Erythroblast (primary cell): ENCODE measurements at regions not wholly inside any gene's neighbourhood (a gene's known extent, or its start where the extent isn't known, plus 50 kb on each side); places are given as distances from the start of the nearest gene placed in this dataset.

Experiments used
- DNase-seq, 2 experiments: peaks; one replicate each; lab custom pipeline; 2025; lab: John Stamatoyannopoulos, UW
- GATA1 ChIP-seq: IDR thresholded peaks from 2 replicates; pipeline ENCODE4 v1.6.1; 2011; ENCODE audit warnings: low read depth, mild to moderate bottlenecking, control low read depth, low read length, moderate library complexity
- POLR2A ChIP-seq: IDR thresholded peaks from 2 replicates; pipeline ENCODE4 v1.6.1; 2011; ENCODE audit warnings: mild to moderate bottlenecking, low read length

DNA sequence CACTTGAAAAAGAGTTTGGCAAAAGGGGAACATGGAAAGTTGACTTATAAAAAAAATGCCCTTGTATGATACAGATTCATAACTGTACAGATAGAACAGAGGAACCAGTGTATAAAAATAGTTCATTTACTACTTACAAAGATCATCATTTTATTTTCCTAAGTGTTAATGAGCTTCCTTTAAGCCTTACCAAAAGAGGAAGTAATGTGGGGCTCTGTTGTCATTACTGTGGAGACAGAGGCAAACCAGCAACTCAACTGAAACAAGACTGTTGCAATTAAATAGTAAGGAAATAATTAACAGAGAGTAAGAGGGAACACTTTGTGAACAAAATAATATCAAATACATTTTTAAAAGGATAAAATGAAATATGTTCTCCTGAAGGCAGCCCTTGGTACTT is 526.2 kb upstream of the ADARB2 start:
- TF ChIP-seq POLR2A, result no peak
- no peak for TF ChIP-seq GATA1
- DNase-seq, result no peak

DNA sequence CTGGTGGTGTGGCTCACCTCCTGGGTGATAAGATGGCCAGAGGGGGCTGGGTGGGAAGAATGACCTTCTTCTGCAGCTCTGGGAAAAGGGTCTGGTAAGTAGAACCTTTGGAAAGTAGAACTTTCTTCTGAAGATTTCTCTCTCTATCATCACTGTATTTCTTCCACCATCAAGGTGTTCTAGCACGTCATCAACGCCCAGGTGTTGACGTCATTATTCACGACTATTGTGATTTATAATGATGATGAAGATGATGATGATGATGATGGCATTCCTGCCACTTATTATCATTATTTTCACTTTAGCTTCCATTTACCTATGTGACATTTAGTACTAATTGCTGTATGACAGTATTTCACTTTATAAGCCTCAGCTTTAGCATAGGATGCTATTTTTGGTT is 525.6 kb upstream of the ADARB2 start:
- no peak for DNase-seq
- TF ChIP-seq GATA1 (no peak), POLR2A (no peak)

DNA sequence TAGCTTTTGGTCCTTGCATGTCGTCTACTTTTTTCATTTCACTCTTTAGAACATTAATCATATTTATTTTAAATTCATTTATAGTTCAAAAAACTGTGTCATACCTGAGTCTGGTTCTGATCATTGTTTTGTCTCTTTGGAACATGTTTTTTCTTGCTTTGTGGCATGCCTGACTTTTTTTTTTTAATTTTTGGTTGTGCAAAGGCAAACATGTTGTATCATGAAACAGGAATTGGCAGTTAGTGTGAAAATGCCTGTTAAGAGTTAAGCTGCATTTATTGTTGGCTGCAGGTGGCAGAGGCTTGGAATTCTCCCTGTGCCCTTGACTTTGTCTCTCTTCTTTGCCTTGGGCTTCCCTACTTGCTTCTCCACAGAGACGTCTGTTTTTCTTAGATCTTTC is 525.0 kb upstream of the ADARB2 start:
- no peak for DNase-seq
- no peak for TF ChIP-seq POLR2A
- TF ChIP-seq GATA1, result no peak

DNA sequence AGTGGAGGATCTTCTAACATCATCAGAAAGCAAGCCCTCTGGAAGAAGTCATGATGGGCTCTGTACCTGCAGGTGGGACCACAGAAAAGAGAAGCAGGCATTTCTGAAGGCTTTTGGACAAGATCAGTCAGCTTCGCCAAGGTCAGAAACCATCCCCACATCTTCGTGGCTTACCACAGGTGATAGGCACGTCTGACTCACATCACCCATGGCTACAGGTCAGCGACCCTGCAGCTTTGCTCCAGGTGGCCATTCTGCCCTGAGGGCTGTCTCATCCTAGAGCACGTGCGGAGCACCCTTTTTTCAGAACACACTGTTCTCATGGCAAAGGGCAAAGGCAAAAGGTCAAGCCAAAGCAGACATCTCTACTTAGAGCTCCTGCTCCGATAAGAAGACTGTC is 518.9 kb upstream of the ADARB2 start:
- no peak for DNase-seq
- TF ChIP-seq POLR2A, result no peak
- TF ChIP-seq GATA1, result no peak

DNA sequence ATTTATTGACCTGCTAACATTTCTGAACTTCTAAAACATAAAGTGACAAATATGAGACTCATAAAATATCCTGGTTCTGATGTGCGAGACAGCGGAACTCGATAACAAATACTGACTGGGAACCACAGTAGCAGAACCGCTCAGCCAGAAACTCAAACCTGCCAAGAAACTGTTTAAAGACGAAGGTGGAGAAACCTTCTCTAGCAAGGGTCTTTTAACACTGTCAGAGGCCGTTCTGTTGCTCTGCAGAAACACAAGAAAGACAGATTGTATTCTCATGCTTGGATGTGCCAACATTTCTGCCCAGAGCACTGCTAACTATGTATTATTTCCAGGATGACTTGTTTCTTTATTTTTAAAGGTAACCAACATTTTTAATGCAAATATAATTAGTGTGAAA is 514.8 kb upstream of the ADARB2 start:
- TF ChIP-seq GATA1 (no peak), POLR2A (no peak)

DNA sequence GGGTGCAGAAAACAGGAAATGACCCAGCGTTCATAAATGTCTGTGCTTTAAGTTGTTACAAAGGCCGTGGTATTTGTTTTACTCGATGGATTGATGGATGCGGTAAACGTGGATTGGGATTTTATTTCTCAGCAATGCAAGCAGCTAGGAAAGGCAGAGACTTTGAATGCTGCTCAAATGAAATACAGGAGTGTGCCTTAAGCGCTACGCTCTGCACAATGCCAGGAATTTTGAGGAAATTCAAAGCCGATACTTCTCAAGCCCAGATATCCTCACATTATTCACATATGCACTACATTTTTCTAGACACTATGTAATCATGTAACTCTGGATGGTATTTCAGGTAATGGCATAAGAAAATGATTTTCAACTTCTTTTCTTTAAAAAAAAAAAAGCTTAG is 514.3 kb upstream of the ADARB2 start:
- TF ChIP-seq GATA1, result no peak
- no peak for TF ChIP-seq POLR2A
- DNase-seq, result no peak

More for the DNA sequence above, 514.8 kb upstream of the ADARB2 start:
- DNase-seq, result no peak

DNA sequence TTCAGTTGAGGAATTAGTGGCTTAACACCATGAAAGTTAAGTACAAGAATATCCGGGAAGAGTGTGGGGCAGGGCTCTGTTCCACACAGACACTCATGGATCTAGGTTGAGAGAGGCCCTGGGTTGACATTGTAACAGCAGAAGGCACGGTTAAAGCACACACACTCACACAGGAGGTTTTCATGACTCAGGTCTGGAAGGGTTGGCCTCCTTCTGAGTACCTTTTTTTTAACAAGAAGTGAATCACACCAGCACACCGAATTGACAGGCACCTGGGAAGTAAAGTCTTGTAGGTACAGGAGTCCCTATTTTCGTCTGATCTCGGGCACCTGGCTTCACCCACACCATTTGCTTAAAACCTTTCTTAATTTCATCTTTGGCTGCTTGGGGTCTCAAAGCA is 509.4 kb upstream of the ADARB2 start:
- no peak for TF ChIP-seq POLR2A
- TF ChIP-seq GATA1, result no peak
- DNase-seq, result no peak

DNA sequence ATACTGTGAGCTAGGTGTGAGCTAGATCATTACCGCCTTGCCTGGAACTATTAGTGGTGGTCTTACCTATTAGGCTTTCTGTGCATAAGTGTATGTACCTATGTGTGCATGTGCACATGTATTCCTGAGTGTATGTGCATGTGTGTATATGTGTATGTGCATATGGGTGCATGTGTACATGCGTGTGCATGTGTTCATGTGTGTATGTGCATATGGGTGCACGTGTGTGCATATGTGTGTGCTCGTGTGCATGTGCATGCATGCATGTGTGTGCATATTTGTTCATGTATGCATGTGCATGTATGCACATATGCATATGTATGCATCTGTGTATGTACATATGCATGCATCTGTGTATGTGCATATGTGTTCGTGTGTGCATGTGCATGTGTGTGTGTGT is 508.3 kb upstream of the ADARB2 start:
- no peak for TF ChIP-seq POLR2A
- TF ChIP-seq GATA1, result no peak
- DNase-seq, result no peak

DNA sequence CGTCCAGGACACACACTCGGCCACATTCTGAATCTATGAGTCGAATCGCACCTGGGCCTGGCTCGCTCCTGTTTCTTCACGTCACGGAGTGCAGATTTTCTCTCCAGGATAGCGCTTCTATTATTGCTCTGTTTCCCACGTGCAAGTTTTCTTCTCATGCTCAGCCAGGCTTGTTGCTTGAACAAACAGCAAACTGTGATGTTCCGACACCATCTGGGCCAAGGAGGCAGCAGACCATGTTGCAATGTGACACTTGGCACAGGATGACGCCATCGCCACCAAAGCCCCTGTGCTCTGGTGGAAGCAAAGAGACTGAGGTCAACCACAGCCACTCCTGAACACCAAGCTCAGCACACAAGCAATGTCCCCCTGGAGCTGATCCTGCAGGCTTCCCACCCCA is 507.1 kb upstream of the ADARB2 start:
- no peak for DNase-seq
- TF ChIP-seq GATA1 (no peak), POLR2A (no peak)

DNA sequence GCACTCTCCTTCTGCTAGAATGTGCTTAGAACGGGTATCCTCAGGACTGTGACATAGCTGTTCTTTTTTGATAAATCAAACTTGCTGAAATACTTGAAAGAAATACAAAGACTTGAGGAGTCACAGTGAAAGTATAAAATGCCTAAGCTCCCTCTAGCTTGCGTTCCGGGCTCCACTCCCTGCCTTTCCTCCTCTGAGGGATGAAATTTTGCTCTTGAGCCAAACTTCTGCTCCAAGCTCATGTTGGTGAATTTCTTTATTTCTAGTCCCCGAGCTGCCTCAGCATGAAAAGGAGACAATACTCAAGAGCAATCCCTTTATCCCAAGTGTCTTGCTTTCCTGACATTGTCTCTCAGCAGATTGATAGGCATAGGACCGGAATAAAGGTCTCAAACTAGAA is 499.6 kb upstream of the ADARB2 start:
- TF ChIP-seq POLR2A, result no peak
- no peak for TF ChIP-seq GATA1
- DNase-seq, result no peak

DNA sequence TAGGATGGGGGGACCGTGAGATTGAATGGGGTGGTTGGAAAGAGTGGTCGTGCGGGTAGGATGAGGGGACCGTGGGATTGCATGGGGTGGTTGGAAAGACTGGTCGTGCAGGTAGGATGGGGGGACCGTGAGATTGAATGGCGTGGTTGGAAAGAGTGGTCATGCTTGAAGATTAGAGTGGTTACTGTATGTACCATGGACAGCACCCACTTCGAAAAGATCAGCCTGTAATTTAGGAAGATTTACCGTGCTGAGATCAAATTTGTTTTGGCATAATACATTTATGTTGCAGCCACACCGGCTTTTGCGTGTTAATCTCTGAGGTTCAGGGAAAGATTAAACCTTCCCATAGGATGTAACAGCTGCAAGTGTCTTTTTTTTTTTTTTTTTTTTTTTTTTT is 495.2 kb upstream of the ADARB2 start:
- TF ChIP-seq GATA1, result no peak
- no peak for TF ChIP-seq POLR2A
- DNase-seq, result no peak

DNA sequence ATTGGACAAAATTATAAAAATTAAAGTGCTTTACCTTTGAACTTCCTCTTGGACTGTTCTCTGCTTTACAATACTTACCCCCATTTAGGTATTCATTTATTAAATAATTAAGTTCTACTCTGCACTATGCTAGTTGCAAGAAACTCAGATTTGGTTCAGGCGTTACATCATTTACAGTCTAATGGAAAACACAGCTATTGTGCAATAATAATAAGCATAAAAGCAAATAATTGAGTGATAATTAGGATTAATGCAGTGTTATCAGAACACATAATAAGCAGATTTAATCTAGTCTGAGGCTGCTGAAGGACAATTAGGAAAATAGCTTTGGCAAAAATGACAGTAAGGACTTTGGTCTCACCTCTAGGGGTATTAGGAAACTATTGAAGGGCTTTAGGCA is 493.2 kb upstream of the ADARB2 start:
- no peak for DNase-seq
- no peak for TF ChIP-seq GATA1
- TF ChIP-seq POLR2A, result no peak

DNA sequence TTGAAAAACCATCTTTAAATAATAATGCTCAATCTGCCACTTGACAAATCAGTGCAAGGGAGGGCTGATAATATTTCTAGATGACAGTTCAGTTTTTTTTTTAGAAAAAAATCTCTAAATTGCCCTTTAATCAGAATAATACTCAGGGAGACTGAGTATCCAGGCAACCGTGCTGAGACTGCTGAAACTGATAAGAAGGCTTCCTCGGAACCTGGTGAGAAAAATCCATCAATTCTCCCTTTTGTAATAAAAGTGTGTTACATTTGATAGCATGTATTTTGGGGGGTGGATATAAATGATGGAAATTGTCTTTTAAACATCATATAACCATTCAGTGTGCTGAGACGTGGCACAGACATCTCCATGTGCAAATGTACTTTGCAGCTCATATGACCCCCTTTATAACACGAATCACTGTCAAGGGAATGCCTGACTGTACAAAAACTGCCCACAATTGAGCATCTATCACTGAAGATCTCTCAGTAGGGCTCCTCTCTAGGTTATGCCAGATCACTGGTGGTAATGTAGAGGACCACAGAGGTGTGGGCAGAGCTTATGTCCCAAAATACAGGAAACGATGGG is 491.1 kb upstream of the ADARB2 start:
- TF ChIP-seq GATA1 (no peak), POLR2A (no peak)
- DNase-seq, result no peak

DNA sequence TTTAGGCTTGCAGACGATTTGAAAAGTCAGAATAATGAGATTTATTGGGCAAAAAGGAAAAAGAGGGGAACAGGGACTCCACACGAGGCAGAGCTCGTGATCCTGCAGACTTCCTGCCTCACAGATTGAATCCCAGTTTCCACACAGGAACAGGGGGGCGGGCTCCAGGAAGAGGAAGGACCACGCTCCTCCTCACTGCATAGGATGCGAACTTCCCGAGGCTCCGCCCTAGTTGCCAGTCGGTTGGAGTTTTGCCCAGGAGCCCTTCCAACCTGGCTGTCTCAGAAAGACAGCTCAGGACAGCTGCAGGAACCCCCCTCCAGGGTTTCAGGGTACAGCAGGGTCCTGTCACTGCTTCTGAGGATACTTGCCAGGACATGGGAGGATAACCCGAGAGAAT is 488.3 kb upstream of the ADARB2 start:
- DNase-seq, result no peak
- TF ChIP-seq POLR2A (no peak), GATA1 (no peak)

DNA sequence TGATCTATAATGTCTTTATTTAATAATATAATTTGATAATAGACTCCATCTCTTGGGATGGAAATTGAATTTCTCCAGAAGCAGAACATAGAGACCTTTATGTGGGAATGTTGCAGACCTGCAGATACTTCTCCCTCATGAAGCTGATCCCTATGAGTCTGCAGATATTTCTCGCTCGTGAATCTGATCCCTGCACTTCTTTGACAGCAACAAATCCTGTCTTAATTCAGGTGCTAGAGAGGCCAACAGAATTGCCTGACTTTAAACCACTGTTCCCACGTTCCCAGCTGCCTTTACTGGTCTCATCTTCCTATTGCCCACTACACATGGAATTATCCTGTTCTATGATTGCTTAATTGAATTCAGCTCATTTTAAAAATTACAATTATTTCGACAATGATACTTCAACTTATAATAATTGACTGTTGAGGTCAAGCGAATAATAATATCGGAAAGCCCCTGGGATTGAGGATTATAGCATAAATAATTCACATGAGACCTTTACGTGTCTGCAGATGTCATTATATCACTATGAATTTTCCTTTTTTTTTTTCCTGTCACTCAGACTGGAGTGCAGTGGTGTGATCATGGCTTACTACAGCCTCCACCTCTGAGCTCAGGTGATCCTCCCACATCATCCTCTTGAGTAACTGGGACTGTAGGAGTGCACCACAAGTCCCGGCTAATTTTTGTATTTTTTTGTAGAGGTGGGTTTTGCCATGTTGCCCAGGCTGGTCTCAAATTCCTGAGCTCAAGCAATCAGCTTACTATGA is 486.4 kb upstream of the ADARB2 start:
- no peak for TF ChIP-seq POLR2A
- TF ChIP-seq GATA1, result no peak

More for the DNA sequence above, 486.4 kb upstream of the ADARB2 start:
- no peak for DNase-seq
